Neutrophil (primary cell): ENCODE measurements at regions not wholly inside any gene's neighbourhood (a gene's known extent, or its start where the extent isn't known, plus 50 kb on each side); places are given as distances from the start of the nearest gene placed in this dataset.

Source experiments
- H3K27ac ChIP-seq: fragments of 200-600 bp; sonication (generic); 2 replicates; pipeline ENCODE4 v1.5.1; 2016; ENCODE audit warnings: mild to moderate bottlenecking, moderate library complexity
- H3K27me3 ChIP-seq: fragments of 200-600 bp; sonication (generic); 2 replicates; pipeline ENCODE4 v1.6.0; 2016; ENCODE audit warnings: mild to moderate bottlenecking
- H3K36me3 ChIP-seq: fragments of 200-600 bp; sonication (generic); 2 replicates; pipeline ENCODE4 v1.5.1; 2017
- H3K4me1 ChIP-seq, 2 experiments: fragments of 200-600 bp in 1 of 2; sonication (generic) in 1 of 2; 1 replicate in 1 of 2; 2 replicates in 1 of 2; pipeline versions ENCODE4 v1.5.1 to v1.6.1; 2013 to 2016; ENCODE audit warnings: low read depth in 1 of 2, low read length in 1 of 2, mild to moderate bottlenecking in 1 of 2, moderate library complexity in 1 of 2; ENCODE audit not compliant: control insufficient read depth in 1 of 2, insufficient read depth in 1 of 2
- H3K4me3 ChIP-seq, 2 experiments: fragments of 200-600 bp in 1 of 2; sonication (generic) in 1 of 2; 1 replicate in 1 of 2; 2 replicates in 1 of 2; pipeline ENCODE4 v1.5.1; 2013 to 2016; ENCODE audit warnings: low read depth in 1 of 2, low read length in 1 of 2, mild to moderate bottlenecking in 1 of 2, moderate library complexity in 1 of 2
- H3K9me3 ChIP-seq: fragments of 200-600 bp; sonication (generic); 2 replicates; pipeline ENCODE4 v1.5.1; 2016
- TF ChIP-seq, protein P1 (sequence below): fragments of 200-600 bp; sonication (generic); IDR thresholded peaks from 2 replicates; pipeline ENCODE4 v1.5.1; 2016; ENCODE audit warnings: antibody characterized with exemption

DNA sequence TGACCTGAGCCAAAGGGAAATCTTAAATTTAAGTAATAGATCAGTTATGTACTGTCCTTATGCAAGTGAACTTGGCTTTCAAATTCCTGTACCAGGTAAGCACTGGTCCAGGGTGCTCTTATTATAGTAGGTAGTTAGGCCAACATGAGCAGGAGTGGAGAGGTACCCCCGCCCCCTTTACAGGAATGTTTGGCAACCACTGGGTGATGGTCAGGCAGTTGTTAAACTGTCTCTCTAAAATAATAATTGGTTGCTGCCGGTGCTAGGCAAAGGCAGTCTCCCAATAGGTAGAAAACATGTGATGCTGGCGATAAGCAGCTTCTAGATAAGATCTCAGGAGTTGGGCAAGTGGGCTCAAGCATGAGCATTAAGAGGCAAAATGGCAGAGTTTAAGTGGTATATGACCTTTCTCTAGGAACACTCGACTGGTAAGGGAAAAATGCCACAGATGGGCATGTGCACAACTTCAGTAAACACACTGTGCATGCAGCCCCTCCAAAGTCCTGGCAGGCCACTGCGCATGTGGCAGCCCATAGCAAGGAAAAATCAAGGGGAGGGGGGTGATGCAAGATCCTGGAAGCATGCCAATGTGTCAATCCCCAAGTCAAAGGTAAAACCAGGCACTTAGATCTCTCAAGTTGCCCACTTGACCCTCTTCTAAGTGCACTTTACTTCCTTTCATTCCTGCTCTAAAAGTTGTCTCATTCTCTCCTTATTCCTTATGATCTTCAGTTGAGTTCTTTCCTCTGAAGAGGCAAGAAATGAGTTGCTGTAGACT is 1239.7 kb downstream of the C4orf33 start:
- TF ChIP-seq, protein P1, sequence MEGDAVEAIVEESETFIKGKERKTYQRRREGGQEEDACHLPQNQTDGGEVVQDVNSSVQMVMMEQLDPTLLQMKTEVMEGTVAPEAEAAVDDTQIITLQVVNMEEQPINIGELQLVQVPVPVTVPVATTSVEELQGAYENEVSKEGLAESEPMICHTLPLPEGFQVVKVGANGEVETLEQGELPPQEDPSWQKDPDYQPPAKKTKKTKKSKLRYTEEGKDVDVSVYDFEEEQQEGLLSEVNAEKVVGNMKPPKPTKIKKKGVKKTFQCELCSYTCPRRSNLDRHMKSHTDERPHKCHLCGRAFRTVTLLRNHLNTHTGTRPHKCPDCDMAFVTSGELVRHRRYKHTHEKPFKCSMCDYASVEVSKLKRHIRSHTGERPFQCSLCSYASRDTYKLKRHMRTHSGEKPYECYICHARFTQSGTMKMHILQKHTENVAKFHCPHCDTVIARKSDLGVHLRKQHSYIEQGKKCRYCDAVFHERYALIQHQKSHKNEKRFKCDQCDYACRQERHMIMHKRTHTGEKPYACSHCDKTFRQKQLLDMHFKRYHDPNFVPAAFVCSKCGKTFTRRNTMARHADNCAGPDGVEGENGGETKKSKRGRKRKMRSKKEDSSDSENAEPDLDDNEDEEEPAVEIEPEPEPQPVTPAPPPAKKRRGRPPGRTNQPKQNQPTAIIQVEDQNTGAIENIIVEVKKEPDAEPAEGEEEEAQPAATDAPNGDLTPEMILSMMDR: no peak
- no peaks in the 10 kb centered on the region for H3K9me3 ChIP-seq
- no peak overlapping the region for H3K27ac ChIP-seq
- H3K4me3 ChIP-seq: no peak overlapping the region
- H3K27me3 ChIP-seq: no peaks in the 10 kb centered on the region
- no peaks in the 10 kb centered on the region for H3K36me3 ChIP-seq
- H3K4me1 ChIP-seq: no peaks in the 10 kb centered on the region

- TF ChIP-seq, protein P1: no peak
- Histone ChIP-seq H3K9me3 (no peaks in the 10 kb centered on the region), H3K4me3 (no peak overlapping the region), H3K27ac (no peak overlapping the region), H3K4me1 (no peaks in the 10 kb centered on the region), H3K36me3 (no peaks in the 10 kb centered on the region), H3K27me3 (no peaks in the 10 kb centered on the region)
Observed at GRCh38 chr4:130336585-130337217, 1240.7 kb downstream of the C4orf33 start.

DNA sequence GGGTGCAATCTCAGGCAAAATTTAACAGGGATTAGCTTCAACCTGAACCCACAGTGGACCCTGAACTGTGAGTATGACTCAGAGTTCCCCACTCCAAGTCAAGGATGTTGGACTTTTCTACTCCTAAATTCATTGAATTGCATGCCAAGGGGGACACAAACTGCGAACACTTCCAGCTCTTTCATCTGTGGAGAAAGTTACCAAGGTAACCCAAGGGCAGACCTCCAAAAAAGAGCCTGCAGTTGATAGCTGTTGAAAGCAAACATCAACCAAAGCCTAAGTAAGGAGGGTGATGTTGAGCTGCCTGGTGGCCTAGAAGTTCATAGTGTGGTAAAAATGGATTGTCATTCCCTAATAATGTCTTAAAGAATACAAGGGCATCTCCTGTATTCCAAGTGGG is 1242.9 kb downstream of the C4orf33 start:
- Histone ChIP-seq H3K9me3 (no peaks in the 10 kb centered on the region), H3K27ac (no peak overlapping the region), H3K4me3 (no peak overlapping the region), H3K27me3 (no peaks in the 10 kb centered on the region), H3K36me3 (no peaks in the 10 kb centered on the region), H3K4me1 (no peaks in the 10 kb centered on the region)
- TF ChIP-seq, protein P1: no peak

DNA sequence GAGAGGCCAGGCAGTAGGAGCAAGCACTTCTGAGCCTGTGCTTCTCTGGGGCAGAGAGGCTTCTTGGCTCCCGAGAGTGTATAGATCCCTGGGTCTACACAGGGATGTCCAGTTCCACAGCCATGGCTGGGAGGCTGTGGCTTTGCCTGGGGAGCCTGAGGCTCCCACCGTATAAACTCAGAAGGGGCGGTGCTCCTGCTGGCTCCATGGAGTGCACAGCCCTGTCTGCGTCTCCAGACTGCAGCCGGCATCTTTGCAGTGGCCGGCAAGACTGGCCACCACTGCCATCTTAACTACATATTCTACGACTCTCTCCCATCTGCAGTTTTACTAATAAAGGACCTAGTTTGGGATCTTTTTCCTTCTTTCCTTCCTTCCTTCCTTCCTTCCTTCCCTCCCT is 1253.8 kb downstream of the C4orf33 start:
- Histone ChIP-seq H3K27me3 (no peaks in the 10 kb centered on the region), H3K9me3 (no peaks in the 10 kb centered on the region), H3K4me1 (no peaks in the 10 kb centered on the region), H3K27ac (no peak overlapping the region), H3K4me3 (no peak overlapping the region), H3K36me3 (no peaks in the 10 kb centered on the region)
- TF ChIP-seq, protein P1: no peak

DNA sequence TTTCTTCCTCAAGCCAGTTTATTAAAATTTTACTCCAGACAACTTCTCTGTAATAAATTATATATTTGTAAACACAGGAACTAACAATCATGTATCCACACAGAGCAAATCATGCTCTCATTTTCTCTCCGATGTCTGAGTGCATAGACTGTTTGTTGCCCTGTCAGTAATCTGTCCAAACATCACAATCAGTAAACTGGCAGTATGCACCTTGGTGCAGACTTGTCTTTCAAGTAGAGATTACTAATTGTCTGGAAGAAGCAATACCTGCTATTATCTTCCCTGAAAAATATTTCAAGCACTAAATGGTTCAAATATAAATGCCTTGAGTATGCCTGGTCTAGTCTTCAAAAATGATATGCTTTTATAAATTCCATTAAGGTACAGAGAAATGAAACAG is 1260.9 kb downstream of the C4orf33 start:
- Histone ChIP-seq H3K36me3 (no peaks in the 10 kb centered on the region), H3K27me3 (no peaks in the 10 kb centered on the region), H3K4me1 (no peaks in the 10 kb centered on the region), H3K4me3 (no peak overlapping the region), H3K9me3 (no peaks in the 10 kb centered on the region), H3K27ac (no peak overlapping the region)
- TF ChIP-seq, protein P1: no peak
